ENCODE measurements at regions not wholly inside any gene's neighbourhood (a gene's known extent, or its start where the extent isn't known, plus 50 kb on each side); places are given as distances from the start of the nearest gene placed in this dataset.
"Not testable (repeated sequence)": the region's sequence is repeated elsewhere in the genome, so short reads cannot be mapped to it uniquely, and the experiment has no call there.

DNA sequence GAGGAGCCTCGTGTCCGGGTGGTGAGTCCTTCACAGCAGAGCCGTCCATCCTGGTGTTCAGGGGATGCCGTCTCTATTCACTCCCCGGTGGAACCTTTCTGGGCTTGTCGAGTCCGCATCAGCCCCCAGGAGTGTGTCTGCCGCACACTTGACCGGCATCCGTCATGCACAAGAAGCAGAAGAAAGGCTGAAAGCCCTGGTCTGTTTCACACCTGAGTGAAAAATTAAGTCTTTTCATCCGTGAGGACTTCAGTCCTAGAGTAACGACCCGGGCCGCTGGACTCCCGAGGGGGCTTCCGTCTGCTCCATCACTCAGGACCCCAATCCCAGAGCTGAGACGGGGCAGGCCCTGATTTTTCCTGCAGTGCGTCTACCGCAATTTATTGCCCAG is 332.2 kb downstream of the ADGRD1 start:
- H3K4me2 ChIP-seq (ENCODE audit: low read length); H2AFZ ChIP-seq; H3K9me3 ChIP-seq (ENCODE audit: control insufficient read depth, low read length); H3K27ac ChIP-seq; H3K9ac ChIP-seq; H3K4me1 ChIP-seq; H3K36me3 ChIP-seq (ENCODE audit: control insufficient read depth, insufficient read depth, low read length); H3K79me2 ChIP-seq; H3K4me3 ChIP-seq (ENCODE audit: low read depth, low read length); H3K27me3 ChIP-seq (ENCODE audit: control insufficient read depth, insufficient read depth, low read length): not testable (repeated sequence)

DNA sequence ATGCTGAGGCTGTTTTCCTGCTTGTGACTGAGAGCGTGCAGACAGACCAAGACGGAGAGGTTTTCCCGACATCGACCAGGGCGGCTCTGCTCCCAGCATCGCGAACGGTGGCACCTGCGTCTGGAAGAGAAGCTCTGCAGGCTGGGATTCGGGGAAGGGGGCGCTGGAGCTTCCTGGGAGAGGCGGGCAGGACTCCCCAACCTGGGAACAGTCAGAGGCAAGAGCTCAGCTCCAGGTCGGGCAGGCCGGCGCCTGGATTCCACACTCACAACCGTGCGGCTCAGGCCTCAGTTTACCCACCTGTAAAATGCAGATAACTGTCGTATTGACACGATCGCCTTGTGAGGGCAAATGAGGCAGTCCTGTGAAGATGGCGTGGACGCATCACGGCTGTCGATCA is 332.6 kb downstream of the ADGRD1 start:
- not testable (repeated sequence) for H3K27ac ChIP-seq

DNA sequence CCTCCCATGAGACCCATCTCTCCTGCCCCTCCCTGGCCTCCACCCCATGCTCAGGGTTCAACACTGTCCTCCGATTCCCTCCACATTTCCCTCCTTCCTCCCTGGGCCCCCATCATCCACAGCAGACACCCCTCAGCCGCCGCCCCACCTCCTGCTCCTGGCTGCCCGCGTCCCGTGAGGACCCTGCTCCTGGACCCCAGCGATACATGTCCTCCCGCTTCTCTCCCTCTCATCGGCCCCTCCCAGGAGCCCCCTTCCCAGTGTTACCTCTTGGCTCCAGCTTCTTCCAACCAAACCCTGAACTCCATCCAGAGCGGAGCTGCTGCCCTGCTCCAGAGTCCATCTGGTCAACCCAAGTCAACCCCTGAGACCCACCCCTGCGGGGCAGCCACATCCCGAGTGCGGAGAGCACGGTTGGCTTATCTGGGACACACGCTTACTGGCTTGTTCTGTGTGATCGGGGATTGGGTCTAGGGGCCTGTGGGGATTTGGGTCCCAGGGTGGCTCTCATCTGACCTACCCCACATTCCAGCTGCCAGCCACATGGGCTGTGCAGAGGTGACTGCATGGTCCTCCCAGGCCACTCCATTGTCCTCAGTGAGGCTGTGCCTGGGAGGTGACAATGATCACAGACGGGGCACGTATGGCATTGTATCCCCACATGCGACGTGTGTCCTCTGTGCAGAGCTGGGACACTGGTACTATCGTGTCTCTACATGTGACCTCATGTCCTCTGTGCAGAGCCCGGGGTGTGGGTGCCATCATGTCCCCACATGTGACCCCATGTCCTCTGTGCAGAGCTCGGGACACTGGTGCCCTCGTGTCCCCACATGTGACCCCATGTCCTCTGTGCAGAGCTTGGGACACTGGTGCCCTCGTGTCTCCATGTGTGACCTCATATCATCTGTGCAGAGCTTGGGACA is 333.6 kb downstream of the ADGRD1 start:
- Histone ChIP-seq H3K4me2 (ENCODE audit: low read length) (no peak overlapping the region), H3K79me2 (no peaks in the 10 kb centered on the region), H3K27me3 (ENCODE audit: control insufficient read depth, insufficient read depth, low read length) (no peaks in the 10 kb centered on the region), H3K27ac (no peak overlapping the region), H3K4me3 (ENCODE audit: low read depth, low read length) (no peak overlapping the region), H3K9me3 (ENCODE audit: control insufficient read depth, low read length) (no peaks in the 10 kb centered on the region), H2AFZ (no peak overlapping the region), H3K9ac (no peak overlapping the region), H3K36me3 (ENCODE audit: control insufficient read depth, insufficient read depth, low read length) (no peaks in the 10 kb centered on the region), H3K4me1 (no peaks in the 10 kb centered on the region)
- no peak for TF ChIP-seq CTCF (IDR thresholded peaks at IDR 0.05)

More for the DNA sequence above, 332.6 kb downstream of the ADGRD1 start:
- H3K79me2 ChIP-seq; H3K27me3 ChIP-seq (ENCODE audit: control insufficient read depth, insufficient read depth, low read length); H3K4me2 ChIP-seq (ENCODE audit: low read length); H2AFZ ChIP-seq; H3K36me3 ChIP-seq (ENCODE audit: control insufficient read depth, insufficient read depth, low read length); H3K4me1 ChIP-seq; H3K9me3 ChIP-seq (ENCODE audit: control insufficient read depth, low read length); H3K9ac ChIP-seq; H3K4me3 ChIP-seq (ENCODE audit: low read depth, low read length): not testable (repeated sequence)

DNA sequence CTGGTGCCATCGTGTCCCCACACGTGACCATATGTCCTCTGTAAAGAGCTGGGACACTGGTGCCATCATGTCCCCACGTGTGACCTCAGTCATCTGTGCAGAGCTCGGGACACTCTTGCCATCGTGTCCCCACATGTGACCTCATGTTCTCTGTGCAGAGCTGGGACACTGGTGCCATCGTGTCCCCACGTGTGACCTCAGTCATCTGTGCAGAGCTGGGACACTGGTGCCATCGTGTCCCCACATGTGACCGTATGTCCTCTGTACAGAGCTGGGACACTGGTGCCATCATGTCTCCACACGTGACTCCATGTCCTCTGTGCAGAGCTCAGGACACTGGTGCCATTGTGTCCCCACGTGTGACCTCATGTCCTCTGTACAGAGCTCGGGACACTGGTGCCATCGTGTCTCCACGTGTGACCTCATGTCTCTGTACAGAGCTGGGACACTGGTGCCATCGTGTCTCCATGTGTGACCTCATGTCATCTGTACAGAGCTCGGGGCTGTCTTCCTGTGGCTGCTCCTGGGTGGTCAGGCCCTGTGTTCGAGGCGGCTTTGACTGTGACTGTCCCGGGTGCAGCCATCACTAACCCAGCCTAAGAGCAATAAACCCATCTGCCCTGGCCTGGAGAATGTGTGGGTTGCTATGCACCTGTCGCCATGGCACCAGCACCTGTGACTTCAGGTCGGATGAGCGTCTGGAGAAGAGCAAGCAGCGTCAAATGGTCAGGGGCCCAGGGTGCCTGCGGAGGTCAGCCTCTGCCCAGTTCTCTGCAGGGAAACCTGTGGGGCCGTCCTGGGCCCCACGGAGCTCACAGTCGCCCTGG is 334.4 kb downstream of the ADGRD1 start:
- Histone ChIP-seq H3K9me3 (ENCODE audit: control insufficient read depth, low read length) (no peaks in the 10 kb centered on the region), H3K4me2 (ENCODE audit: low read length) (no peak overlapping the region), H3K9ac (no peak overlapping the region), H3K36me3 (ENCODE audit: control insufficient read depth, insufficient read depth, low read length) (no peaks in the 10 kb centered on the region), H3K79me2 (no peaks in the 10 kb centered on the region), H3K4me1 (no peaks in the 10 kb centered on the region), H3K27ac (no peak overlapping the region), H3K4me3 (ENCODE audit: low read depth, low read length) (no peak overlapping the region), H3K27me3 (ENCODE audit: control insufficient read depth, insufficient read depth, low read length) (no peaks in the 10 kb centered on the region), H2AFZ (no peak overlapping the region)
- no peak for TF ChIP-seq CTCF (IDR thresholded peaks at IDR 0.05)

GRCh38 chr12:131288765-131289695 is 335.3 kb downstream of the ADGRD1 start:
- H3K9ac ChIP-seq = not testable (repeated sequence)

GRCh38 chr12:131289807-131290206 is 336.1 kb downstream of the ADGRD1 start:
- not testable (repeated sequence) for H3K27me3 ChIP-seq (ENCODE audit: control insufficient read depth, insufficient read depth, low read length); H3K4me2 ChIP-seq (ENCODE audit: low read length); H3K79me2 ChIP-seq; H3K9me3 ChIP-seq (ENCODE audit: control insufficient read depth, low read length); H3K36me3 ChIP-seq (ENCODE audit: control insufficient read depth, insufficient read depth, low read length); H3K4me3 ChIP-seq (ENCODE audit: low read depth, low read length); H3K27ac ChIP-seq; H3K9ac ChIP-seq; H2AFZ ChIP-seq; H3K4me1 ChIP-seq

More at GRCh38 chr12:131288765-131289695, 335.3 kb downstream of the ADGRD1 start:
- not testable (repeated sequence) for H3K4me3 ChIP-seq (ENCODE audit: low read depth, low read length); H3K36me3 ChIP-seq (ENCODE audit: control insufficient read depth, insufficient read depth, low read length); H3K79me2 ChIP-seq; H3K4me1 ChIP-seq; H3K4me2 ChIP-seq (ENCODE audit: low read length); H3K27ac ChIP-seq; H3K9me3 ChIP-seq (ENCODE audit: control insufficient read depth, low read length); H3K27me3 ChIP-seq (ENCODE audit: control insufficient read depth, insufficient read depth, low read length); H2AFZ ChIP-seq

All from parathyroid adenoma (tissue), 2 donors.